Caco-2 (cell line): ENCODE measurements at regions not wholly inside any gene's neighbourhood (a gene's known extent, or its start where the extent isn't known, plus 50 kb on each side); places are given as distances from the start of the nearest gene placed in this dataset.

Experiments
- BruUV-seq: library from RNA; stranded (reverse); fragments of 400-500 nt; replicated peaks from 2 replicates; lab custom pipeline; 2021; lab: Mats Ljungman, UMichigan
- CTCF ChIA-PET: fragments of 300-600 bp; sonication (Branson Sonifier 250); formaldehyde crosslinking; loops from one replicate; lab custom pipeline; 2022; ENCODE audit warnings: antibody characterized with exemption; lab: Charles Lee
- POLR2A ChIA-PET: fragments of 300-600 bp; sonication (Branson Sonifier 250); formaldehyde crosslinking; loops from one replicate; lab custom pipeline; 2022; ENCODE audit warnings: antibody characterized with exemption; lab: Charles Lee
- DNase-seq, 2 experiments: peaks; one replicate each; pipeline versions ENCODE4 v3.0.0 to v3.0.0-alpha.2; 2020 to 2022
- H3K27me3 ChIP-seq: replicated peaks from 2 replicates; pipeline ENCODE4 v1.6.0; 2011; ENCODE audit warnings: low read length; ENCODE audit not compliant: control insufficient read depth, insufficient read depth
- H3K36me3 ChIP-seq: 2 replicates; pipeline ENCODE4 v1.5.1; 2011; ENCODE audit warnings: low read length; ENCODE audit not compliant: control insufficient read depth, insufficient read depth
- H3K4me1 ChIP-seq: fragments of 250-450 bp; sonication (Bioruptor Pico); 2 replicates; pipeline ENCODE4 v1.5.1; 2020; ENCODE audit warnings: mild to moderate bottlenecking
- H3K4me3 ChIP-seq: 2 replicates; pipeline ENCODE4 v1.5.1; 2011; ENCODE audit warnings: low read depth, mild to moderate bottlenecking, control low read depth, low read length
- H3K9me3 ChIP-seq: fragments of 250-450 bp; sonication (Bioruptor Pico); 2 replicates; pipeline ENCODE4 v1.5.1; 2020; ENCODE audit warnings: mild to moderate bottlenecking, moderate library complexity
- H3K27ac Mint-ChIP-seq: one replicate; pipeline ENCODE4 v1.8.0; 2022; ENCODE audit warnings: mixed read lengths; ENCODE audit not compliant: unreplicated experiment
- H3K27me3 Mint-ChIP-seq: one replicate; pipeline ENCODE4 v1.8.0; 2022; ENCODE audit warnings: mixed read lengths; ENCODE audit not compliant: insufficient read depth, unreplicated experiment
- H3K36me3 Mint-ChIP-seq: one replicate; pipeline ENCODE4 v1.8.0; 2022; ENCODE audit warnings: mild to moderate bottlenecking, mixed read lengths; ENCODE audit not compliant: insufficient read depth, unreplicated experiment
- H3K4me1 Mint-ChIP-seq: one replicate; pipeline ENCODE4 v1.8.0; 2022; ENCODE audit warnings: low read depth, mixed read lengths; ENCODE audit not compliant: unreplicated experiment
- H3K4me3 Mint-ChIP-seq: one replicate; pipeline ENCODE4 v1.8.0; 2022; ENCODE audit warnings: mild to moderate bottlenecking, moderate library complexity, mixed read lengths; ENCODE audit not compliant: unreplicated experiment
- H3K9me3 Mint-ChIP-seq: one replicate; pipeline ENCODE4 v1.8.0; 2022; ENCODE audit warnings: mixed read lengths; ENCODE audit not compliant: unreplicated experiment
- intact Hi-C: fragments of 100-400 bp; cut with micrococcal nuclease; formaldehyde crosslinking; loops from one replicate; pipeline ENCODE4 v1.10.0; 2022; ENCODE audit not compliant: unreplicated experiment
- TF ChIP-seq, protein P1 (sequence below), 2 experiments: fragments of 200-600 bp in 1 of 2; IDR thresholded peaks; 1 replicate in 1 of 2; 2 replicates in 1 of 2; pipeline versions ENCODE4 v1.5.1 to v1.8.0; 2011 to 2022; ENCODE audit warnings: antibody characterized with exemption in 1 of 2, control low read depth in 1 of 2, inconsistent platforms in 1 of 2, low read depth in 1 of 2, low read length in 1 of 2, mild to moderate bottlenecking in 1 of 2, moderate library complexity in 1 of 2; ENCODE audit not compliant: insufficient read depth in 1 of 2, severe bottlenecking in 1 of 2, unreplicated experiment in 1 of 2

- POLR2A ChIA-PET, result no interaction called here
- intact Hi-C loops, result no loop called here
- H3K27ac Mint-ChIP-seq, result no peak overlapping the region
- CTCF ChIA-PET, result no interaction called here
- no peak for DNase-seq
- Histone ChIP-seq H3K27me3 (no peaks in the 10 kb centered on the region), H3K4me1 (no peaks in the 10 kb centered on the region), H3K36me3 (no peaks in the 10 kb centered on the region), H3K4me3 (no peak overlapping the region), H3K9me3 (no peaks in the 10 kb centered on the region)
- no peak overlapping the region for H3K4me3 Mint-ChIP-seq
- peaks cover 2% of the 10 kb centered on the region for H3K27me3 Mint-ChIP-seq
- TF ChIP-seq, protein P1, sequence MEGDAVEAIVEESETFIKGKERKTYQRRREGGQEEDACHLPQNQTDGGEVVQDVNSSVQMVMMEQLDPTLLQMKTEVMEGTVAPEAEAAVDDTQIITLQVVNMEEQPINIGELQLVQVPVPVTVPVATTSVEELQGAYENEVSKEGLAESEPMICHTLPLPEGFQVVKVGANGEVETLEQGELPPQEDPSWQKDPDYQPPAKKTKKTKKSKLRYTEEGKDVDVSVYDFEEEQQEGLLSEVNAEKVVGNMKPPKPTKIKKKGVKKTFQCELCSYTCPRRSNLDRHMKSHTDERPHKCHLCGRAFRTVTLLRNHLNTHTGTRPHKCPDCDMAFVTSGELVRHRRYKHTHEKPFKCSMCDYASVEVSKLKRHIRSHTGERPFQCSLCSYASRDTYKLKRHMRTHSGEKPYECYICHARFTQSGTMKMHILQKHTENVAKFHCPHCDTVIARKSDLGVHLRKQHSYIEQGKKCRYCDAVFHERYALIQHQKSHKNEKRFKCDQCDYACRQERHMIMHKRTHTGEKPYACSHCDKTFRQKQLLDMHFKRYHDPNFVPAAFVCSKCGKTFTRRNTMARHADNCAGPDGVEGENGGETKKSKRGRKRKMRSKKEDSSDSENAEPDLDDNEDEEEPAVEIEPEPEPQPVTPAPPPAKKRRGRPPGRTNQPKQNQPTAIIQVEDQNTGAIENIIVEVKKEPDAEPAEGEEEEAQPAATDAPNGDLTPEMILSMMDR (IDR thresholded peaks at IDR 0.05; ENCODE audit: insufficient read depth in 1 of 2, low read depth in 1 of 2, low read length in 1 of 2, severe bottlenecking in 1 of 2, unreplicated experiment in 1 of 2), result no peak
- no peaks in the 10 kb centered on the region for H3K36me3 Mint-ChIP-seq
- no peaks in the 10 kb centered on the region for H3K4me1 Mint-ChIP-seq
- H3K9me3 Mint-ChIP-seq, result no peaks in the 10 kb centered on the region
- no TSS peak for BruUV-seq
These were observed 443.9 kb downstream of the PRR16 start for GRCh38 chr5:120907953-120908352.

DNA sequence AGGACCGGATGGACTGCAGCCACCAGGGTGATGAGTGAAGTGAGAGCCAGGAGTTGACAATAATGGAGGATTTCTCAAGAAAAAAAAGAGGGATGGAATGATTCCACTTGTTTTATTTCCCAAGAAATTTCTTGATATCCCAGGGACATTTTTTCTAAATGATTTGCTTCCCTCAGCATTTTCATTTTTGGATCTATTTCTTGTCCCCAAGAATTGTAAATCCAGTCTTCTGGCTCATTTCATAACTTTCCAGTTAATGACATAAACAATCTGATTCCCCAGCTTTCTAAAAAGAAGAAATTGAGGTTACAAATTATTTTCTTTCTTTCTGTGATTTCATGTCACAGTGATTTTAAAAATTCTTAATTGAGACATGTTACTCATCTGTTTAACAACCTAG lies 446.5 kb downstream of the PRR16 start:
- no peaks in the 10 kb centered on the region for H3K9me3 Mint-ChIP-seq
- no peak overlapping the region for H3K4me3 Mint-ChIP-seq
- BruUV-seq, result no TSS peak
- peaks cover 2% of the 10 kb centered on the region for H3K27me3 Mint-ChIP-seq
- H3K36me3 Mint-ChIP-seq, result no peaks in the 10 kb centered on the region
- no peaks in the 10 kb centered on the region for H3K9me3 ChIP-seq
- H3K4me1 ChIP-seq, result no peaks in the 10 kb centered on the region
- intact Hi-C loops, result no loop called here
- no peak for DNase-seq
- TF ChIP-seq, protein P1 (IDR thresholded peaks at IDR 0.05; ENCODE audit: insufficient read depth in 1 of 2, low read depth in 1 of 2, low read length in 1 of 2, severe bottlenecking in 1 of 2, unreplicated experiment in 1 of 2), result no peak
- H3K27me3 ChIP-seq, result no peaks in the 10 kb centered on the region
- H3K27ac Mint-ChIP-seq, result no peak overlapping the region
- CTCF ChIA-PET, result no interaction called here
- POLR2A ChIA-PET, result no interaction called here
- H3K4me3 ChIP-seq, result no peak overlapping the region
- no peaks in the 10 kb centered on the region for H3K36me3 ChIP-seq
- H3K4me1 Mint-ChIP-seq, result no peaks in the 10 kb centered on the region

- POLR2A ChIA-PET, result no interaction called here
- Histone ChIP-seq H3K4me3 (no peak overlapping the region), H3K9me3 (no peaks in the 10 kb centered on the region), H3K36me3 (no peaks in the 10 kb centered on the region), H3K27me3 (no peaks in the 10 kb centered on the region), H3K4me1 (no peaks in the 10 kb centered on the region)
- no peaks in the 10 kb centered on the region for H3K4me1 Mint-ChIP-seq
- H3K9me3 Mint-ChIP-seq, result no peaks in the 10 kb centered on the region
- H3K4me3 Mint-ChIP-seq, result no peak overlapping the region
- H3K36me3 Mint-ChIP-seq, result no peaks in the 10 kb centered on the region
- DNase-seq, result no peak
- TF ChIP-seq, protein P1 (IDR thresholded peaks at IDR 0.05; ENCODE audit: insufficient read depth in 1 of 2, low read depth in 1 of 2, low read length in 1 of 2, severe bottlenecking in 1 of 2, unreplicated experiment in 1 of 2), result no peak
- CTCF ChIA-PET, result no interaction called here
- H3K27me3 Mint-ChIP-seq, result peaks cover 2% of the 10 kb centered on the region
- BruUV-seq, result no TSS peak
- H3K27ac Mint-ChIP-seq, result no peak overlapping the region
- intact Hi-C loops, result no loop called here
These were observed 449.3 kb downstream of the PRR16 start for GRCh38 chr5:120913396-120913795.
